ENCODE measurements at regions not wholly inside any gene's neighbourhood (a gene's known extent, or its start where the extent isn't known, plus 50 kb on each side); places are given as distances from the start of the nearest gene placed in this dataset.
"Not testable (repeated sequence)": the region's sequence is repeated elsewhere in the genome, so short reads cannot be mapped to it uniquely, and the experiment has no call there.

DNA sequence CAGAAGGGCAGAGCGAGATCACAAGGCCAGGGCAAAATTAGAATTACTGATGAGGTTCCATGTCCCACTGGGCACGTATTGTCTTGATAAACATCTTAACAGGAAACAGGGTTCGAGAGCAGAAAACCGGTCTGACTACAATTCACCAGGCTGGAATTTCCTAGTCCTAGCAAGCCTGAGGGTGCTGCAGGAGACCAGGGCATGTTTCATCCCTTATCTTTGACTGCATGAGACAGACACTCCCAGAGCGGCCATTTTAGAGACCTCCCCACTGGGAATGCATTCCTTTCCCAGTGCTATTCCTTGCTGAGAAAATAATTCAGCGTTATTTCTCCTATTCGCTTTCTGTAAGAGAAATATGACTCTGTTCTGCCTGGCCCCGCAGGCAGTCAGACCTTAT, 228.5 kb upstream of the IZUMO3 start:
- TF ChIP-seq, protein P1, sequence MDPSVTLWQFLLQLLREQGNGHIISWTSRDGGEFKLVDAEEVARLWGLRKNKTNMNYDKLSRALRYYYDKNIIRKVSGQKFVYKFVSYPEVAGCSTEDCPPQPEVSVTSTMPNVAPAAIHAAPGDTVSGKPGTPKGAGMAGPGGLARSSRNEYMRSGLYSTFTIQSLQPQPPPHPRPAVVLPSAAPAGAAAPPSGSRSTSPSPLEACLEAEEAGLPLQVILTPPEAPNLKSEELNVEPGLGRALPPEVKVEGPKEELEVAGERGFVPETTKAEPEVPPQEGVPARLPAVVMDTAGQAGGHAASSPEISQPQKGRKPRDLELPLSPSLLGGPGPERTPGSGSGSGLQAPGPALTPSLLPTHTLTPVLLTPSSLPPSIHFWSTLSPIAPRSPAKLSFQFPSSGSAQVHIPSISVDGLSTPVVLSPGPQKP (IDR thresholded peaks at IDR 0.05; ENCODE audit: borderline replicate concordance, low read depth, low read length), result not testable (repeated sequence)
- not testable (repeated sequence) for TF ChIP-seq POLR2A (IDR thresholded peaks at IDR 0.05; ENCODE audit: low read depth, low read length); FOS (IDR thresholded peaks at IDR 0.05; ENCODE audit: low read depth, low read length); MXI1 (IDR thresholded peaks at IDR 0.05; ENCODE audit: borderline replicate concordance, low read depth, low read length); CHD1 (IDR thresholded peaks at IDR 0.05; ENCODE audit: low read depth, low read length); BHLHE40 (IDR thresholded peaks at IDR 0.05; ENCODE audit: low read depth, low read length); NFE2L2 (IDR thresholded peaks at IDR 0.05; ENCODE audit: low read depth, low read length); RAD21 (IDR thresholded peaks at IDR 0.05; ENCODE audit: low read length); CEBPB (IDR thresholded peaks at IDR 0.05; ENCODE audit: low read depth, low read length)
- TF ChIP-seq, protein P2, sequence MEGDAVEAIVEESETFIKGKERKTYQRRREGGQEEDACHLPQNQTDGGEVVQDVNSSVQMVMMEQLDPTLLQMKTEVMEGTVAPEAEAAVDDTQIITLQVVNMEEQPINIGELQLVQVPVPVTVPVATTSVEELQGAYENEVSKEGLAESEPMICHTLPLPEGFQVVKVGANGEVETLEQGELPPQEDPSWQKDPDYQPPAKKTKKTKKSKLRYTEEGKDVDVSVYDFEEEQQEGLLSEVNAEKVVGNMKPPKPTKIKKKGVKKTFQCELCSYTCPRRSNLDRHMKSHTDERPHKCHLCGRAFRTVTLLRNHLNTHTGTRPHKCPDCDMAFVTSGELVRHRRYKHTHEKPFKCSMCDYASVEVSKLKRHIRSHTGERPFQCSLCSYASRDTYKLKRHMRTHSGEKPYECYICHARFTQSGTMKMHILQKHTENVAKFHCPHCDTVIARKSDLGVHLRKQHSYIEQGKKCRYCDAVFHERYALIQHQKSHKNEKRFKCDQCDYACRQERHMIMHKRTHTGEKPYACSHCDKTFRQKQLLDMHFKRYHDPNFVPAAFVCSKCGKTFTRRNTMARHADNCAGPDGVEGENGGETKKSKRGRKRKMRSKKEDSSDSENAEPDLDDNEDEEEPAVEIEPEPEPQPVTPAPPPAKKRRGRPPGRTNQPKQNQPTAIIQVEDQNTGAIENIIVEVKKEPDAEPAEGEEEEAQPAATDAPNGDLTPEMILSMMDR (conservative IDR thresholded peaks at IDR 0.05; ENCODE audit: low read depth, low read length), result not testable (repeated sequence)

All from IMR-90 (cell line).